NCI-H2081 treated with DMSO at 0.1 percent for 48 hours (cell line): ENCODE measurements at regions not wholly inside any gene's neighbourhood (a gene's known extent, or its start where the extent isn't known, plus 50 kb on each side); places are given as distances from the start of the nearest gene placed in this dataset.
"Not testable (repeated sequence)": the region's sequence is repeated elsewhere in the genome, so short reads cannot be mapped to it uniquely, and the experiment has no call there.

ENCODE experiments used
- DNase-seq: peaks from one replicate; lab custom pipeline; 2025; lab: John Stamatoyannopoulos, UW

GRCh38 chr10:21406595-21407193 is 118.8 kb downstream of the SKIDA1 start:
- no peak for DNase-seq

- DNase-seq, result no peak
Measured at GRCh38 chr10:21405981-21406380, 119.5 kb downstream of the SKIDA1 start.

- no peak for DNase-seq
Measured at GRCh38 chr10:21403256-21404015, 122.0 kb downstream of the SKIDA1 start.

- DNase-seq, result no peak
Measured at GRCh38 chr10:21402606-21403083, 122.8 kb downstream of the SKIDA1 start.

- no peak for DNase-seq
Measured at GRCh38 chr10:21401196-21401595, 124.3 kb downstream of the SKIDA1 start.

GRCh38 chr10:21399392-21400035 is 126.0 kb downstream of the SKIDA1 start:
- no peak for DNase-seq

- no peak for DNase-seq
Measured at GRCh38 chr10:21398563-21399231, 126.8 kb downstream of the SKIDA1 start.

GRCh38 chr10:21396889-21397288 is 128.6 kb downstream of the SKIDA1 start:
- DNase-seq, result no peak

GRCh38 chr10:21393931-21394330 is 131.6 kb downstream of the SKIDA1 start:
- DNase-seq, result no peak

- no peak for DNase-seq
Measured at GRCh38 chr10:21388589-21388988, 136.9 kb downstream of the SKIDA1 start.

- DNase-seq, result no peak
Measured at GRCh38 chr10:21387868-21388267, 137.6 kb downstream of the SKIDA1 start.

- DNase-seq, result no peak
Measured at GRCh38 chr10:21385996-21386585, 139.4 kb downstream of the SKIDA1 start.

- DNase-seq, result no peak
Measured at GRCh38 chr10:21385536-21385935, 139.9 kb downstream of the SKIDA1 start.

- DNase-seq, result no peak
Measured at GRCh38 chr10:21379143-21379542, 146.3 kb downstream of the SKIDA1 start.

GRCh38 chr10:21375274-21375673 is 150.2 kb downstream of the SKIDA1 start:
- not testable (repeated sequence) for DNase-seq

GRCh38 chr10:21373881-21374280 is 151.6 kb downstream of the SKIDA1 start:
- not testable (repeated sequence) for DNase-seq

- no peak for DNase-seq
Measured at GRCh38 chr10:21372651-21373410, 152.7 kb downstream of the SKIDA1 start.

GRCh38 chr10:21369697-21370096 is 155.8 kb downstream of the SKIDA1 start:
- DNase-seq, result no peak

- DNase-seq, result no peak
Measured at GRCh38 chr10:21368728-21369425, 156.6 kb downstream of the SKIDA1 start.

GRCh38 chr10:21368022-21368582 is 157.4 kb downstream of the SKIDA1 start:
- DNase-seq, result no peak
